ENCODE measurements at regions not wholly inside any gene's neighbourhood (a gene's known extent, or its start where the extent isn't known, plus 50 kb on each side); places are given as distances from the start of the nearest gene placed in this dataset.
A peak's percentile ranks its signal among the peaks of the same experiment; 100 is the strongest.
"Not testable (repeated sequence)": the region's sequence is repeated elsewhere in the genome, so short reads cannot be mapped to it uniquely, and the experiment has no call there.

- H3K9me3 ChIP-seq (ENCODE audit: low read depth): no peaks in the 10 kb centered on the region
- DNase-seq (ENCODE audit: low read depth in 1 of 2, low spot score in 1 of 2): no peak
- H3K27me3 ChIP-seq: no peaks in the 10 kb centered on the region
- H3K27ac ChIP-seq: no peak overlapping the region
- no peaks in the 10 kb centered on the region for H3K36me3 ChIP-seq
- TF ChIP-seq, protein P1, sequence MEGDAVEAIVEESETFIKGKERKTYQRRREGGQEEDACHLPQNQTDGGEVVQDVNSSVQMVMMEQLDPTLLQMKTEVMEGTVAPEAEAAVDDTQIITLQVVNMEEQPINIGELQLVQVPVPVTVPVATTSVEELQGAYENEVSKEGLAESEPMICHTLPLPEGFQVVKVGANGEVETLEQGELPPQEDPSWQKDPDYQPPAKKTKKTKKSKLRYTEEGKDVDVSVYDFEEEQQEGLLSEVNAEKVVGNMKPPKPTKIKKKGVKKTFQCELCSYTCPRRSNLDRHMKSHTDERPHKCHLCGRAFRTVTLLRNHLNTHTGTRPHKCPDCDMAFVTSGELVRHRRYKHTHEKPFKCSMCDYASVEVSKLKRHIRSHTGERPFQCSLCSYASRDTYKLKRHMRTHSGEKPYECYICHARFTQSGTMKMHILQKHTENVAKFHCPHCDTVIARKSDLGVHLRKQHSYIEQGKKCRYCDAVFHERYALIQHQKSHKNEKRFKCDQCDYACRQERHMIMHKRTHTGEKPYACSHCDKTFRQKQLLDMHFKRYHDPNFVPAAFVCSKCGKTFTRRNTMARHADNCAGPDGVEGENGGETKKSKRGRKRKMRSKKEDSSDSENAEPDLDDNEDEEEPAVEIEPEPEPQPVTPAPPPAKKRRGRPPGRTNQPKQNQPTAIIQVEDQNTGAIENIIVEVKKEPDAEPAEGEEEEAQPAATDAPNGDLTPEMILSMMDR (IDR thresholded peaks at IDR 0.05; ENCODE audit: low read depth, low read length): no peak
- peak overlapping the region; percentile 41 for H3K4me3 ChIP-seq
- H3K4me1 ChIP-seq (ENCODE audit: low read depth): no peaks in the 10 kb centered on the region
Observed at GRCh38 chrX:140090800-140091124, 125.4 kb upstream of the CXorf66 start.

DNA sequence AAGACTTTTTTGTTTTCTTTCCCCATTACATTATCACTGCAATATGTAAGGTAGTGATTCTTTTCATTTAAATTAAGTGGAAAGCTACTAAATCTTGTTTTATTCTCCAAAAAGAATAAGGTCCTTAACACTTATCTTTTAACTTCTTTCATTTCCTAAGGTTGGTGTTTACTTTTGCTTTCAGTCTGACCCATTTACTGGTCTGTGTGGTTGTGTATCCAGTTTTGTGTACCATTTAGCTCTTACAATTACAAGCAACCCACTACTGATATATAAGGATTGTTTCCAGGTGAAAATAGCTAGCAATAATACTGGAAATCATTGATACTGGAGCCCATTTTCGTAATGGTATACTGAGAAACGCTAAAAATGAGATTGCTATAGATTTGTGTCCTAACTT is 123.1 kb upstream of the CXorf66 start:
- Histone ChIP-seq H3K27ac (no peak overlapping the region), H3K4me3 (no peak overlapping the region), H3K4me1 (ENCODE audit: low read depth) (no peaks in the 10 kb centered on the region), H3K36me3 (no peaks in the 10 kb centered on the region), H3K27me3 (no peaks in the 10 kb centered on the region), H3K9me3 (ENCODE audit: low read depth) (no peaks in the 10 kb centered on the region)
- DNase-seq (ENCODE audit: low read depth in 1 of 2, low spot score in 1 of 2): no peak
- TF ChIP-seq, protein P1 (IDR thresholded peaks at IDR 0.05; ENCODE audit: low read depth, low read length): no peak

DNA sequence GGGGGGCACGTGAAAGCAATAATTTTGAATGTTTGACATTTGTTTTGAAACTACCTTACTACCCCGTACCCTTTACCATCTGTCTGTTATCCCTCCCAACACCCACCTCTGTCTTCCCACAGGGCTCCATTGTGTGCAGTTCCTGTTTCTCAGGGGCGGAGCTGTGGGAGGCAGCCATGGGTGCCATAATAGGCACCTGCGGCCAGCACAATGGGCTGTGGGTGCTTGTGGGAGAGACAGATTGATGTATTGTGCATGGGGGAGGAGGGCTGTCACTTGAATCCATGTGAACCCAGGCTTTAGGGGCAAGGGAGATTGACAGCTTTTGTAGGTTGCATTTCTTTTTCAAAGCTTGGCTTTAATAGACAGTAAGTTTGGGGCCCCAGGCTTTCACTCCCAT is 122.6 kb upstream of the CXorf66 start:
- Histone ChIP-seq H3K9me3 (ENCODE audit: low read depth) (no peaks in the 10 kb centered on the region), H3K27ac (no peak overlapping the region), H3K27me3 (no peaks in the 10 kb centered on the region), H3K4me1 (ENCODE audit: low read depth) (no peaks in the 10 kb centered on the region), H3K4me3 (no peak overlapping the region), H3K36me3 (no peaks in the 10 kb centered on the region)
- TF ChIP-seq, protein P1 (IDR thresholded peaks at IDR 0.05; ENCODE audit: low read depth, low read length): no peak
- no peak for DNase-seq (ENCODE audit: low read depth in 1 of 2, low spot score in 1 of 2)

DNA sequence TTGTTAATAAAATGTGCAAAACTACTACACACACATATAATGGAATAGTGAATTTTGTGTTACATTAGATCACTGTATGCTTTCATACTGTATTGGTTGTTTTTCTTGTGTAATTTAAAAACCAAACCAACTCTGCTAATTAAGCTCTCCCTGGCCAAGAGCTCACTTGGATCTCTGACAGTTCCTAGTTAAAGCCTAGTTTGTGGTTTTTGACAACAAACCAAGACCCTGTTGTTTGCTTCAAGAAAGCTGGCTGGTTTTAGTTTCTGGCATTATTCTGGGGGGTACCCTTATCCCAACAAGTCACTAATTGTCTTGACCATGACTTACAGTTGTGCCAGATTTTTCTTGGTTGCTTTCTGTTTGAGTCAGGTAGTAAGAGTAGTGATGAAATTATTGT is 121.4 kb upstream of the CXorf66 start:
- Histone ChIP-seq H3K27ac (no peak overlapping the region), H3K4me1 (ENCODE audit: low read depth) (no peaks in the 10 kb centered on the region), H3K27me3 (no peaks in the 10 kb centered on the region), H3K36me3 (no peaks in the 10 kb centered on the region), H3K4me3 (no peak overlapping the region), H3K9me3 (ENCODE audit: low read depth) (no peaks in the 10 kb centered on the region)
- TF ChIP-seq, protein P1 (IDR thresholded peaks at IDR 0.05; ENCODE audit: low read depth, low read length): no peak
- DNase-seq (ENCODE audit: low read depth in 1 of 2, low spot score in 1 of 2): no peak

- H3K27ac ChIP-seq; H3K36me3 ChIP-seq; DNase-seq (ENCODE audit: low read depth in 1 of 2, low spot score in 1 of 2); H3K9me3 ChIP-seq (ENCODE audit: low read depth); H3K4me1 ChIP-seq (ENCODE audit: low read depth); H3K4me3 ChIP-seq; H3K27me3 ChIP-seq: not testable (repeated sequence)
Observed at GRCh38 chrX:140074851-140075250, 109.5 kb upstream of the CXorf66 start.

DNA sequence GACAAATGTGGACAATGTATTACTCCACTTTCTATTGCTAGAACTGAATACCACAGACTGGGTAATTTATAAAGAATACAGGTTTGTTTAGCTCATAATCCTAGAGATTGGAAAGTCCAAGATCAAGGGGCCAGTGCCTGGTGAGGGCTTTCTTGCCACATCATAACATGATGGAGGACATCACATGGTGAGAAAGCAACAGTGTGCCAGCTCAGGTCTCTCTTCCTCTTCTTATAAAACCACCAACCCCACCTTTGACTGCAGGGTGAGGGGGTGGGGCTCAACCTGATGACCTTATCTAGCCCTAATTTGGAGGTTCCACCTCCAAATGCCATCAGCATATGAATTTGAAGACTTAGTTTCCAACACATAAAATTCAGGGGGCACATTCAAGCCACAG is 105.7 kb upstream of the CXorf66 start:
- H3K9me3 ChIP-seq (ENCODE audit: low read depth): no peaks in the 10 kb centered on the region
- H3K27me3 ChIP-seq: no peaks in the 10 kb centered on the region
- no peaks in the 10 kb centered on the region for H3K36me3 ChIP-seq
- H3K4me1 ChIP-seq (ENCODE audit: low read depth): no peaks in the 10 kb centered on the region
- TF ChIP-seq, protein P1 (IDR thresholded peaks at IDR 0.05; ENCODE audit: low read depth, low read length): no peak
- H3K4me3 ChIP-seq: no peak overlapping the region
- DNase-seq (ENCODE audit: low read depth in 1 of 2, low spot score in 1 of 2): no peak
- no peak overlapping the region for H3K27ac ChIP-seq
